NCI-H1048 (cell line): ENCODE measurements at regions not wholly inside any gene's neighbourhood (a gene's known extent, or its start where the extent isn't known, plus 50 kb on each side); places are given as distances from the start of the nearest gene placed in this dataset.
"Not testable (repeated sequence)": the region's sequence is repeated elsewhere in the genome, so short reads cannot be mapped to it uniquely, and the experiment has no call there.

Experiments used
- DNase-seq: peaks from one replicate; lab custom pipeline; 2025; lab: John Stamatoyannopoulos, UW

GRCh38 chr7:12985752-12986151, 298.3 kb downstream of the ARL4A start:
- DNase-seq, result no peak

GRCh38 chr7:12987238-12987637, 299.8 kb downstream of the ARL4A start:
- DNase-seq, result no peak

DNA sequence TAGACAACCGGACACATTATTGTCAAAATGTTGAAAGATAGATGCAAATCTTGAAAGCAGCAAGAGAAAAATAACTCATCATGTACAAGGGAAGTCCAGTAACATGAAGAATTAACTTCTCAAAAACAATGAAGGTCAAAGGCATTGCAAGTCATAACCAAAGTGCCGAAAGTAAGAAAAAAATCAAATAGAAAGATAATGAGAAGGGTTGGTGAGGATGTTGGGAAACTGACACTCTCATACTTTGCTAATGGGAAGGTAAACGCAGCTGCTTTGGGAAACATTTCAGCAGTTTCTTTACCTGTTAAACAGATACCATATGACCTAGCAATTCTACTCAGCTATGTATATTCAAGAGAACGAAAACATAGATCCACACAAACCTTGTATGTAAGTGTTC, 303.0 kb downstream of the ARL4A start:
- no peak for DNase-seq

GRCh38 chr7:12993025-12993424, 305.6 kb downstream of the ARL4A start:
- no peak for DNase-seq

DNA sequence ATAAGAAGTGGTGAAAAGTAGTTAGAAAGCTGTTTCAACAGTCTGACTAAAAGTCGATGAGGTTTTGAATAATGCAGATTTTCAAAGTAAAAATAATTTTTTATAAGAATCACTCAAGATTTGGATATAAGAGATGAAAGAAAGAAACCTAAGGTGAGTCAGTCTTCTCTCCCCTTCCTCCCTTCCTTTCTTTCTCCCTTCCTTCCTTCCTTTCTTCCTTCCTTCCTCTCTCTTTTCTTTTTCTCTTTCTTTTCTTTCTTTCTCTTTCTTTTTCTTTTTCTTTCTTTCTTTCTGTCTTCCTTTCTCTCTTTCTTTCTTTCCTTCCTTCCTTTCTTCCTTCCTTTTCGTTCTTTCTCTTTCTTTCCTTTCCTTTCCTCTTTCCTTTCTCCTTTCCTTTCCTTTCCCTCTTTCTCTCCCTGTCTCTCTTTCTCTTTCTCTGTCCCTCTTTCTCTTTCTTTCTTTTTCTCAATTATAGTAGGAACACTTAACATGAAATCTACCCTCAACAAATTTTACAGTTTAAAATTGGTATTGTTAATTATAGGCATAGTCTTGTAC, 308.6 kb downstream of the ARL4A start:
- no peak for DNase-seq

DNA sequence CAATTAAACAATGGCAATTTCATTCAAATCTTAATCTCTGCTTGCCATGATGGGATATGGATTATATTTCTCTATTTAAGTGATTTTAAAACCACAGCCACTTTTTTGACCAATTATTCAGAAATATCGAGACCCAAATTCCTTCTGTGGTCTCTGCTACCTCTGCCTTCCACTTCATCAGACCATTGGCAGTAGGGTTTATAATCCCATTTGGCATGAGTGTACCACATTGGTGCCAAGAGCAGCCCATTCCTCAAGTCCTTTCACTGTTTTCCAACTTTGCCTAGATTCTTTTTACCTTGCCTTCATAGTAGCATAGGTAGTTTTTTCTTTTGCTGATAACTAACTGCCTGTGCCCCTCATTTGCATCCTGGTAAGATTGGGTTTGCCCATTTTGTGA, 319.9 kb downstream of the ARL4A start:
- no peak for DNase-seq

DNA sequence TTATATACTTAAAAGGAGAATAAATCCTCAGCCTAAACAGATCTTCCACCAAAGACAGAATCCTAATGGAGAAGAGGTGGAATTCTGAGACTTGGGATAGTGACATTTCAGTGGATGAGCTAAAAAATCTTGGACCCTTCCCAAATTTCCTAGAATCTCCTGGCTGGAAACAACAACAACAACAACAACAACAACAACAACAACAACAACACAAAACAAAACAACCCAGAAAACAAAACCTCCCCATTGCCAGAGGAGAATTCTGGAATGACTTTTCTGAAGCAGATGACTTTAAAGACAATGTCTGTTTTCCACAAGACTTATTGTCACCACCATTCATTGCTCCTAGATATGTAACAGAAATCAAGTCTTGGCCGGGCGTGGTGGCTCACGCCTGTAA, 322.1 kb downstream of the ARL4A start:
- no peak for DNase-seq

- no peak for DNase-seq
These were observed 326.6 kb downstream of the ARL4A start for GRCh38 chr7:13014011-13014410.

GRCh38 chr7:13016036-13016581, 328.7 kb downstream of the ARL4A start:
- no peak for DNase-seq

DNA sequence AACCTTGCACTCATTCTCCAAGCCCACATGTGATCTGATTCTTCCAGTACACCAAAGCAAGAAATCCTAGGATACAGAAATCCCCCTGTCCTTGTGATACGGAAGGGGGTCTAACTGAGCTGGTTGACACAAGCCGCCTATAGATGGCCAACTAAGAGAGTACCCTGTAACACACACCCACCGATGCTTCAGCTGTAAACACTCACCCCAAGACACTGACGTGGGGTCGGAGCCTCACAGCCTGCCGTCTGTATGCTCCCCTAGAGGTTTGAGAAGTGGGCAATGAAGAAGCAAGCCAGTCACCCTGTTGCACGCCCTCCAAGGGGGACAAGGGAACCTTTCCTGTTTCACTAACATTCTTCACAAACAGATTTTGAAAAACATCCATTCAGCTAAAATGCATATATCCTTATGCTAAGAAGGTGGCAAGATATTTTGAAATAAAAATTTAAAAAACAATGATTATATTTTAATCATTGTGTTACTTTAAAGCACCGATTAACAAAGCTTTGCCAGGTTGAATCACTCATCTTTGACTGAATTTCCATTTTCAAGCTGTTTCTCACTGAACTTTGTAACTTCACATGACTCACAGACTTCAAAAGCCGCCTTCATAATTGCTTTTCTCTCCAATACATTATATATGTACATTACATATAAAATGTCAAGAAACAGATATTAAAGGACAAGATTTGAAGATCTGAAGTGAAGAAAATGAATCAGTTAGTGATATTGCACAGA, 329.3 kb downstream of the ARL4A start:
- DNase-seq, result no peak

GRCh38 chr7:13017333-13017857, 330.0 kb downstream of the ARL4A start:
- DNase-seq, result no peak

GRCh38 chr7:13017881-13018280, 330.4 kb downstream of the ARL4A start:
- DNase-seq, result no peak

DNA sequence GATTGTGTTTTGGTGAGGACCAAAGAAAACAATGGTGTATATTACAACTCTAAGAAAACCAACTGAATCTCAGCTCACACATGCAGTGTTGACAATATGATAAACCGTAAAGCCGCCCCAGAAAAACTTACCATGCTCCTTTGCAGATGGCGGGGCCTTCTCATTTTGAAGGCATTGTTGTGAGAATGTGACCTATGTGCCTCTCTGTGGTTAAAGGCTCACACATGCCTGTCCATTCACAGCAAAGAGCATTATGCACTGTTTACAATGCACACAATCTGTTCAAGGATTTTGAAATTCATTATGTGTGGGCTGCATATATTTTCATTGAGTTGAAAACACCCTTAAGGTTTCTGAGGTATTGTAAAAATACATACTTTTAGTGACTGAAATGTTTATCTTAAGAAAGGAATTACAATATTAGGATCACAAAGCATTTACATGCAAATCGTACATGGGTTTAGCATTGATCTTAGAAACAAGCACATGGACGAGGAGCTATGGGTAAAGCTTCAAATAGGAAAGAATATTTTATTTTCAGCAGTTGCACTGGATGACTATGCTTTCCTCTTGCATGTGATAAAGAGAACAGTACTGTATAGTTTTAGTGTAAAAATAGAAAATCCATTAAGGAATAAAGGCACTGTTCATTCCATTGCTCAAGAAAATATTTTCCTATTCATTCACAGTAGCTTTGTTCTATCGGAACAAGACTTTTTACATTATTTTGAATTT, 334.3 kb downstream of the ARL4A start:
- DNase-seq, result no peak

DNA sequence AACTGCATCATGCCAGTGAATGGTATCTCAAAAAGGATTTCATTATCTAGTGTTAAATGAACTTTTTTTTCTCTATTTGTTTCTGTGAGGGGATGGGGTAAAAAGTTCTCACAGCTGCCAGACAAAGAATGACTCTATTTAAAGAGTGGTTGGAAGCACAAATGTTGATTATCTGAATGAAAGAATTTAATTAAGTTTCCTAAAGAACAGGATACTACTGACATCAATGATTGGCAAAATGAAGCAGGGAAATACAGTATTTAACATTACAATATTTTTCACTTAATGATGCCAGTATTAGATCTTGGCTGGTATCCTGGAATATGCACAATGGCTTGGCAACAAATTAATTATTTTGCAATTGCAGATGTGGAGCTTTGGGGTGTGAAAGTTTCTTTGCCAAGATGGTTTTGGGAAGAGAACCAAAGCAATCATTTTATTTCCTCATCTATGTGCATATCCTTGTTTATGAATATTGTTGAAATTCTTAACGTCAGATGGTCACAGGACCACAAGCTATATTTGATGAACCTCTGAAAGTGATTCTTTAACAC, 336.8 kb downstream of the ARL4A start:
- DNase-seq, result no peak

DNA sequence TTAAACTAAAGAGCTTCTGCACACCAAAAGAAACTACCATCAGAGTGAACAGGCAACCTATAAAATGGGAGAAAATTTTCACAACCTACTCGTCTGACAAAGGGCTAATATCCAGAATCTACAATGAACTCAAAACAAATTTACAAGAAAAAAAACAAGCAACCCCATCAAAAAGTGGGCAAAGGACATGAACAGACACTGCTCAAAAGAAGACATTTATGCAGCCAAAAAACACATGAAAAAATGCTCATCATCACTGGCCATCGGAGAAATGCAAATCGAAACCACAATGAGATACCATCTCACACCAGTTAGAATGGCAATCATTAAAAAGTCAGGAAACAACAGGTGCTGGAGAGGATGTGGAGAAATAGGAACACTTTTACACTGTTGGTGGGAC, 337.6 kb downstream of the ARL4A start:
- DNase-seq, result not testable (repeated sequence)

DNA sequence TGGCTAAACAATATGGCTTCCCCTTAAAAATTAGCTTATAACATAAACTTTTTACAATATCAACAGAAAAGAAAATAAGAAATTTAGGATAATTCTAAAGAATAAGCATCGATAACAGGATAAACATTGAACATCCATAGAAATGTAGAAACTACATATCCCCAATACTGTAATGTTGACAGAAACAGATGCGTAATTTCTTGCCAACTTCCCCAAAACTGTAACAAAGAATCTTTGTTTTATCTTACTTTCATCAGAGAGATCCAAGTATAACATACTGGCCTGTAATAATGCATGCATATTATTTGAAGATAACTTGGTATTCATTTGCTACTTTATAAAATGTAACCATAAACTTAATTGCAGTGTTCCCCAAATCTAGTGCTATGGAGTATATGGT, 339.9 kb downstream of the ARL4A start:
- DNase-seq, result no peak

DNA sequence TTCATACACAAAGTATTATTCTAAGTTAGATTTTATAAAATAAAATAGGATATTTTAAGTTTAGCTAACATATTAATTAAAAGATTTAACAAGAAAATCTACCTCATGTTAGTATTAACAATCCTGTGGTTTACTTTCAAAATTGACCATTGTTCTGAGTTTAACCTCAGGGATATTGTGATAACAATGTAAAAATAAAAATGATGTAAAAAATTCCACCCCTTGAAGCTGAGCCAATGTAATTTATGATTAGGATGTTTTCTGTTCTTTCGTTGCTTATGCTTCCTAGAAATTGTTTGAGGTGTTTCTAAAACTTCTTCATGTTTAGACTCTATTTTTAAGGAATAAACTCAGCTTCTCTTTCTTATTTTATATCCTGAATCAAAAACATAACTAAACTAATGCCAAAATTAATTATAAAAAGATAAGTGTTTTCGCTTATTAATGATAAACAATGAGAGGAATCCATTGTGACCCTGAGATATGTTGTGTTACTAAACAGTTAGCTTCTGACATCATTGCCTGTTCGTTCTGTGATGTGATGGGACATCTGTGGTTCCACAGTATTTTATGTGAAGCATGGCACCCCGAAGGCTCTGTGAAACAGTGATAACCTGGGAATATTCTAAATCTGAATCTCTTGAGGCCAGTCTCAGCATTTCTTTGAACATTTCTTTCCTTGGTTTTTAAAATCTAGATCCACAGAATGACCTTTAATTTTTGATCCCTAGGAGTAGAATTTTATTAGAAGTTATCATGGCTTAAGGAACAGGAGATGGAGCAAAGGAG, 340.8 kb downstream of the ARL4A start:
- DNase-seq, result no peak

GRCh38 chr7:13028825-13029099, 341.3 kb downstream of the ARL4A start:
- no peak for DNase-seq

DNA sequence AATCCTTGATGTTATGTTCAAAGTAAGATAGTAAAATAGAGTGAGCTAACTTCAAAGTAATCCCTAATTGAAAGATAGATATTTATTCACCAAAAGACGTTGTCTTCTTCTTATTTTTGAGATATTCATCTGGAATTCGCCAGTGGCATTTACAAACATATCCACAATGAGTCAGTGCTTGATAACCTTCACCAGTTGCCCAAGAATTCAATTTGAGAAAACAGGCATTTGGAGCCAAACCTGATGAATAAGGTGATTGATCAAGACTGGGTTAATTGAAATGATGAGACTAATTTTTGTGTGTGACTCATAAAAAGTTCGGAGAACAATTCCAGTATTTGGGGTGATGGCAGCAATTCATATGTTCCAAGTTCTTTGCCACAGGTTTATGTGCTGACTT, 344.0 kb downstream of the ARL4A start:
- no peak for DNase-seq

DNA sequence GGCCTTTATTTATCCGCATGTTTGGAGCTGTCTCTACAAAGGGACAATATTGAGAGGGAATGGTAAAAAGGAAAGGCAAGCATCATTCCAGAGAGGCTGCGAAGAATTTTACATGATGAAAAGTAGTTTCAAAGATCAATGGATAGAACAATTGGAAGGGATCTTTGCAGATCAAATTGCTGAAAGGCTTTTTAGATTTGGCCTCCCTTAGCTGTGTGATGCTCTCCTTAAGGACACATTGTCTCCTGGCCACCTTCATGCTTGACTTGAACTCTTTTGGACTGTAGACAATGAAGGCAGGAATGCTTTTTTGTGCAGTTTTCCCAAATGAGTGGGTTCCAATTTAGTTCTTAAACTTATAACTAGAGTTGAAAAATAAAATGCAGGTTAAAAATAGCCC, 344.7 kb downstream of the ARL4A start:
- DNase-seq, result no peak

- DNase-seq, result no peak
These were observed 345.1 kb downstream of the ARL4A start for GRCh38 chr7:13032576-13032975.

GRCh38 chr7:13034693-13035092, 347.3 kb downstream of the ARL4A start:
- DNase-seq, result no peak
